ENCODE measurements at regions not wholly inside any gene's neighbourhood (a gene's known extent, or its start where the extent isn't known, plus 50 kb on each side); places are given as distances from the start of the nearest gene placed in this dataset.

DNA sequence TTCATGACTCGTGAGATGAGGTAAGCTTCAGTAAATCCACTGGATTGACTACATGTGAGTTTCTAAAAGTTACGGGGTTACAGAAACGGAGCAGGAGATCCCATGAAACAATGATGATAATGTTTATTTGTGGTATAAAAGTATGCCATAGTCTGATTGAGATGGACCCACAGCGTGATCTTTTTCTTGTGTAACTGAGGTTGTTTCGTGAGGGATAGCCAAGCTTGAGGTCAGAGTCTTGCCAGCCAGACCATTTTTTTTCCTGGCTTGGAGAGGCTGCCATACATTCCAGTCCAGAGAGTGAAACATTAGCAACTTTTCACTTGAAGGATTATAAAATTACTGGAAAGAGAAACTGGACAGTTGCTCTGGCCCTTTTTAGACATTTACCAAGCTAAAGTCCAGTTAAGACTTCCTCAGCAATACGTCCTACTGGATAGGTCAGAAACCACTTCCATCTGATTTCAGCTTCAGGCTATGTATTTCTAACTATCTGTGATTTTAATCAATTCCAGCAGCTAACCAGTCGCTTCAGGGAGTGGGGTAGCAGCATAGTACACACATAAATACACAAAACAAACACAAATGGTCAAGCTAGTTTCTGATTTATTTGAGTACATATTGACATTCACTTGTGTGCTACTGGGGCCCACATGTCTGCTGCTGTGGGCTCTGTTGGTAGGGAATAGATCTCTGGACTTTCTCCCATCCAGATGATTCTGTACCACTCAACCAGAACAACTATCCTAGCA lies 194.6 kb downstream of the POSTN start (continued):
- TF ChIP-seq, protein P1, sequence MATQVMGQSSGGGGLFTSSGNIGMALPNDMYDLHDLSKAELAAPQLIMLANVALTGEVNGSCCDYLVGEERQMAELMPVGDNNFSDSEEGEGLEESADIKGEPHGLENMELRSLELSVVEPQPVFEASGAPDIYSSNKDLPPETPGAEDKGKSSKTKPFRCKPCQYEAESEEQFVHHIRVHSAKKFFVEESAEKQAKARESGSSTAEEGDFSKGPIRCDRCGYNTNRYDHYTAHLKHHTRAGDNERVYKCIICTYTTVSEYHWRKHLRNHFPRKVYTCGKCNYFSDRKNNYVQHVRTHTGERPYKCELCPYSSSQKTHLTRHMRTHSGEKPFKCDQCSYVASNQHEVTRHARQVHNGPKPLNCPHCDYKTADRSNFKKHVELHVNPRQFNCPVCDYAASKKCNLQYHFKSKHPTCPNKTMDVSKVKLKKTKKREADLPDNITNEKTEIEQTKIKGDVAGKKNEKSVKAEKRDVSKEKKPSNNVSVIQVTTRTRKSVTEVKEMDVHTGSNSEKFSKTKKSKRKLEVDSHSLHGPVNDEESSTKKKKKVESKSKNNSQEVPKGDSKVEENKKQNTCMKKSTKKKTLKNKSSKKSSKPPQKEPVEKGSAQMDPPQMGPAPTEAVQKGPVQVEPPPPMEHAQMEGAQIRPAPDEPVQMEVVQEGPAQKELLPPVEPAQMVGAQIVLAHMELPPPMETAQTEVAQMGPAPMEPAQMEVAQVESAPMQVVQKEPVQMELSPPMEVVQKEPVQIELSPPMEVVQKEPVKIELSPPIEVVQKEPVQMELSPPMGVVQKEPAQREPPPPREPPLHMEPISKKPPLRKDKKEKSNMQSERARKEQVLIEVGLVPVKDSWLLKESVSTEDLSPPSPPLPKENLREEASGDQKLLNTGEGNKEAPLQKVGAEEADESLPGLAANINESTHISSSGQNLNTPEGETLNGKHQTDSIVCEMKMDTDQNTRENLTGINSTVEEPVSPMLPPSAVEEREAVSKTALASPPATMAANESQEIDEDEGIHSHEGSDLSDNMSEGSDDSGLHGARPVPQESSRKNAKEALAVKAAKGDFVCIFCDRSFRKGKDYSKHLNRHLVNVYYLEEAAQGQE (IDR thresholded peaks at IDR 0.05; ENCODE audit: unreplicated experiment): no peak
- TF ChIP-seq POLR2AphosphoS5 (IDR thresholded peaks at IDR 0.05; ENCODE audit: low read depth) (no peak), JUNB (IDR thresholded peaks at IDR 0.05; ENCODE audit: unreplicated experiment) (no peak), ZNF331 (CRISPR knock-in tag; IDR thresholded peaks at IDR 0.05; ENCODE audit: low read depth) (no peak), EZH2 (IDR thresholded peaks at IDR 0.05; ENCODE audit: low read depth, unreplicated experiment) (no peak), ZNF114 (CRISPR knock-in tag; IDR thresholded peaks at IDR 0.05) (no peak)
- TF ChIP-seq, protein P2, sequence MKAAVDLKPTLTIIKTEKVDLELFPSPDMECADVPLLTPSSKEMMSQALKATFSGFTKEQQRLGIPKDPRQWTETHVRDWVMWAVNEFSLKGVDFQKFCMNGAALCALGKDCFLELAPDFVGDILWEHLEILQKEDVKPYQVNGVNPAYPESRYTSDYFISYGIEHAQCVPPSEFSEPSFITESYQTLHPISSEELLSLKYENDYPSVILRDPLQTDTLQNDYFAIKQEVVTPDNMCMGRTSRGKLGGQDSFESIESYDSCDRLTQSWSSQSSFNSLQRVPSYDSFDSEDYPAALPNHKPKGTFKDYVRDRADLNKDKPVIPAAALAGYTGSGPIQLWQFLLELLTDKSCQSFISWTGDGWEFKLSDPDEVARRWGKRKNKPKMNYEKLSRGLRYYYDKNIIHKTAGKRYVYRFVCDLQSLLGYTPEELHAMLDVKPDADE (IDR thresholded peaks at IDR 0.05): no peak
- TF ChIP-seq, protein P3, sequence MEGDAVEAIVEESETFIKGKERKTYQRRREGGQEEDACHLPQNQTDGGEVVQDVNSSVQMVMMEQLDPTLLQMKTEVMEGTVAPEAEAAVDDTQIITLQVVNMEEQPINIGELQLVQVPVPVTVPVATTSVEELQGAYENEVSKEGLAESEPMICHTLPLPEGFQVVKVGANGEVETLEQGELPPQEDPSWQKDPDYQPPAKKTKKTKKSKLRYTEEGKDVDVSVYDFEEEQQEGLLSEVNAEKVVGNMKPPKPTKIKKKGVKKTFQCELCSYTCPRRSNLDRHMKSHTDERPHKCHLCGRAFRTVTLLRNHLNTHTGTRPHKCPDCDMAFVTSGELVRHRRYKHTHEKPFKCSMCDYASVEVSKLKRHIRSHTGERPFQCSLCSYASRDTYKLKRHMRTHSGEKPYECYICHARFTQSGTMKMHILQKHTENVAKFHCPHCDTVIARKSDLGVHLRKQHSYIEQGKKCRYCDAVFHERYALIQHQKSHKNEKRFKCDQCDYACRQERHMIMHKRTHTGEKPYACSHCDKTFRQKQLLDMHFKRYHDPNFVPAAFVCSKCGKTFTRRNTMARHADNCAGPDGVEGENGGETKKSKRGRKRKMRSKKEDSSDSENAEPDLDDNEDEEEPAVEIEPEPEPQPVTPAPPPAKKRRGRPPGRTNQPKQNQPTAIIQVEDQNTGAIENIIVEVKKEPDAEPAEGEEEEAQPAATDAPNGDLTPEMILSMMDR (conservative IDR thresholded peaks at IDR 0.05; ENCODE audit: low read depth in 2 of 2): no peak

DNA sequence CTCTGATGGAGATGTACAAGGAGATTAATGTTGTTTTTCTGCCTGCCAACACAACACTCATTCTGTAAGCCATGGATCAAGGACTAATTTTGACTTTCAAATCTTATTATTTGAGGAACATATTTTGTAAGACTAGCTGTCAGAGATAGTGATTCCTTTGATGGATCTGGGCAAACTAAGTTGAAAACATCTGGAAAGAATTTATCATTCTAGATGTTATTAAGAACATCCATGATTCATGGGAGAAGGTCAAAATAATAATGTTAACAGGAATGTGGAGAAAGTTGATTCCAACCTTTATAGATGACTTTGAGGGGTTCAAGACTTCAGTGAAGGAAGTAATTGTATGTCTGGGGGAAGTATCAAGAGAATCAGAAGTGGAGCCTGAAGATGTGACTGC lies 196.8 kb downstream of the POSTN start:
- Histone ChIP-seq H3K36me3 (ENCODE audit: insufficient read depth) (no peaks in the 10 kb centered on the region), H3F3A (replicated peaks; ENCODE audit: low read depth) (no peaks in the 10 kb centered on the region), H4K20me1 (replicated peaks; ENCODE audit: insufficient read depth) (no peaks in the 10 kb centered on the region), H3K4me3 (no peak overlapping the region), H3K4me1 (ENCODE audit: insufficient read depth) (no peaks in the 10 kb centered on the region), H2AFZ (no peak overlapping the region), H3K4me2 (no peak overlapping the region), H3K27me3 (ENCODE audit: insufficient read depth) (no peaks in the 10 kb centered on the region), H3K79me2 (replicated peaks; ENCODE audit: insufficient read depth) (no peaks in the 10 kb centered on the region), H3K9me2 (ENCODE audit: insufficient read depth) (peaks cover 3% of the 10 kb centered on the region), H3K27ac (ENCODE audit: low read depth) (no peak overlapping the region)
- H3K36me3 Mint-ChIP-seq (ENCODE audit: low read depth): no peaks in the 10 kb centered on the region
- H3K27ac Mint-ChIP-seq: no peak overlapping the region
- H3K4me3 Mint-ChIP-seq: no peak overlapping the region
- DNase-seq (ENCODE audit: low spot score): no peak
- no peak for ATAC-seq
- H3K27me3 Mint-ChIP-seq (ENCODE audit: insufficient read depth, low read depth, poor library complexity): peaks cover 2% of the 10 kb centered on the region
- H3K4me1 Mint-ChIP-seq: no peaks in the 10 kb centered on the region
- no peaks in the 10 kb centered on the region for H3K9me3 Mint-ChIP-seq
- TF ChIP-seq ZNF114 (CRISPR knock-in tag; IDR thresholded peaks at IDR 0.05): no peak
- TF ChIP-seq, protein P3 (conservative IDR thresholded peaks at IDR 0.05; ENCODE audit: low read depth in 2 of 2): no peak
- no peak for TF ChIP-seq NANOG (IDR thresholded peaks at IDR 0.05; ENCODE audit: borderline replicate concordance)

Measured in GM23338 (cell line).